HCT116 (cell line): ENCODE measurements at regions not wholly inside any gene's neighbourhood (a gene's known extent, or its start where the extent isn't known, plus 50 kb on each side); places are given as distances from the start of the nearest gene placed in this dataset.

Experiments
- CEBPB ChIP-seq: IDR thresholded peaks from 2 replicates; pipeline ENCODE4 v1.6.1; 2012; ENCODE audit warnings: low read depth
- EZH2 ChIP-seq: fragments of 200-600 bp; sonication (generic); IDR thresholded peaks from 2 replicates; pipeline ENCODE4 v1.6.1; 2017; ENCODE audit warnings: antibody characterized with exemption, mixed run types
- EZH2phosphoT487 ChIP-seq: fragments of 200-600 bp; IDR thresholded peaks from 2 replicates; pipeline ENCODE4 v1.6.1; 2018; ENCODE audit warnings: antibody characterized with exemption, borderline replicate concordance
- FOSL1 ChIP-seq: IDR thresholded peaks from 2 replicates; pipeline ENCODE4 v1.6.1; 2012; ENCODE audit warnings: low read depth
- POLR2A ChIP-seq: IDR thresholded peaks from 2 replicates; pipeline ENCODE4 v1.7.0; 2011; ENCODE audit warnings: borderline replicate concordance; ENCODE audit not compliant: insufficient read depth, insufficient read length; ENCODE audit errors: extremely low read depth
- POLR2AphosphoS5 ChIP-seq: IDR thresholded peaks from 2 replicates; pipeline ENCODE4 v1.6.1; 2011; ENCODE audit warnings: mild to moderate bottlenecking, low read depth, low read length, moderate library complexity
- TF ChIP-seq, protein P1 (sequence below), 3 experiments: fragments of 200-600 bp in 1 of 3; sonication (generic) in 1 of 3; IDR thresholded peaks in 2 of 3; conservative IDR thresholded peaks in 1 of 3; 2 replicates each; pipeline ENCODE4 v1.5.1; 2012 to 2017; ENCODE audit warnings: low read depth in 2 of 3, low read length in 2 of 3, antibody characterized with exemption in 1 of 3, borderline replicate concordance in 1 of 3, control low read depth in 1 of 3, mild to moderate bottlenecking in 1 of 3, mixed read lengths in 1 of 3, mixed run types in 1 of 3, moderate library complexity in 1 of 3; ENCODE audit not compliant: insufficient read depth in 1 of 3

DNA sequence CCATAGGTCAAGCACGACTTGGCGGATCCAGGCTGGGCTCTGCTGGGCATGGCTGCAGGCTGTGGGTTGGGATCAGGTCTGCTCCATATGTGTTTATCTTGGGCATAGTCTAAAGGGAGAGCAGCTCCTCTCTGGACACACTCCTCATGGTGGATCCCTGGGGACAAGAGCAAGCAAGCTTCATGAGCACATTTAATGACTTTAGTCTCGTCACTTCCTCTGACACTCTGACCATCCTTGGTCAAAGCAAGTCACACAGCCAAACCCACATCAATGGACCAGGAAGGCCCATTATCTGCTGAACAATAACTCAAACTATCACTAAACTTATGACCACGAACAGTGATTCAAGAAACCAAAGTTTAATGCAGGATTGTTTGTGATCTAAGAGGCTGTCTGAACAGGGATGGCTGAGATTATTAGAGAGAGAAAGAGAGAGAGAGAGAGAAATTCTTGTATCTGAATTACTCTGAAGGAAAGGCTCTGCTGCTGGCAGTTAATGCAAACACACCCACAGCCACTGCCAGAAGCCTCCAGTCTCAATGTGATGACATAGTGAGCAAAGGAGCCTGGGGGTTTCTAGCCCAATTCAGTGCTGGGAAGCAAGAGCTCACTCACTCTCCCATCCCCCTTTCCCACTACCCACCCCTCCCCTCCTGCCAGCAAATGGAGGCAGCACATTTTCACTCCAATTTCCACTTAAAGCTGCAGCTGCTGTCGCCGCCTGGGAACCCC lies 490.2 kb upstream of the SULF2 start:
- TF ChIP-seq CEBPB = no peak
- TF ChIP-seq, protein P1, sequence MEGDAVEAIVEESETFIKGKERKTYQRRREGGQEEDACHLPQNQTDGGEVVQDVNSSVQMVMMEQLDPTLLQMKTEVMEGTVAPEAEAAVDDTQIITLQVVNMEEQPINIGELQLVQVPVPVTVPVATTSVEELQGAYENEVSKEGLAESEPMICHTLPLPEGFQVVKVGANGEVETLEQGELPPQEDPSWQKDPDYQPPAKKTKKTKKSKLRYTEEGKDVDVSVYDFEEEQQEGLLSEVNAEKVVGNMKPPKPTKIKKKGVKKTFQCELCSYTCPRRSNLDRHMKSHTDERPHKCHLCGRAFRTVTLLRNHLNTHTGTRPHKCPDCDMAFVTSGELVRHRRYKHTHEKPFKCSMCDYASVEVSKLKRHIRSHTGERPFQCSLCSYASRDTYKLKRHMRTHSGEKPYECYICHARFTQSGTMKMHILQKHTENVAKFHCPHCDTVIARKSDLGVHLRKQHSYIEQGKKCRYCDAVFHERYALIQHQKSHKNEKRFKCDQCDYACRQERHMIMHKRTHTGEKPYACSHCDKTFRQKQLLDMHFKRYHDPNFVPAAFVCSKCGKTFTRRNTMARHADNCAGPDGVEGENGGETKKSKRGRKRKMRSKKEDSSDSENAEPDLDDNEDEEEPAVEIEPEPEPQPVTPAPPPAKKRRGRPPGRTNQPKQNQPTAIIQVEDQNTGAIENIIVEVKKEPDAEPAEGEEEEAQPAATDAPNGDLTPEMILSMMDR (IDR thresholded peaks at IDR 0.05 in 2 of 3, conservative IDR thresholded peaks at IDR 0.05 in 1 of 3; ENCODE audit: borderline replicate concordance in 1 of 3, insufficient read depth in 1 of 3, low read depth in 2 of 3, low read length in 2 of 3) = no peak
- no peak for TF ChIP-seq EZH2
- no peak for TF ChIP-seq EZH2phosphoT487
- TF ChIP-seq POLR2AphosphoS5 = no peak
- no peak for TF ChIP-seq FOSL1
- no peak for TF ChIP-seq POLR2A
